IMR-90 (cell line): ENCODE measurements at regions not wholly inside any gene's neighbourhood (a gene's known extent, or its start where the extent isn't known, plus 50 kb on each side); places are given as distances from the start of the nearest gene placed in this dataset.

Experiments used
- ATAC-seq: fragments of 200-7000 bp; cut with Tn5 transposase; 2 replicates; pipeline ENCODE4 v1.9.1; 2020; ENCODE audit warnings: low read depth, mild to moderate bottlenecking, moderate library complexity
- BruUV-seq: library from RNA; stranded (reverse); fragments of 400-500 nt; replicated peaks from 2 replicates; lab custom pipeline; 2021; lab: Mats Ljungman, UMichigan
- CTCF ChIA-PET: fragments of 300-600 bp; formaldehyde crosslinking; extraction: SDS; loops from one replicate; lab custom pipeline; 2021; ENCODE audit warnings: antibody characterized with exemption; lab: Yijun Ruan, JAX
- POLR2A ChIA-PET: fragments of 300-600 bp; sonication (Branson Sonifier 250); formaldehyde crosslinking; loops from one replicate; lab custom pipeline; 2022; ENCODE audit warnings: antibody characterized with exemption; ENCODE audit not compliant: unreplicated experiment; lab: Charles Lee
- DNase-seq: peaks from one replicate; pipeline ENCODE4 v3.0.0; 2013
- H2AFZ ChIP-seq: replicated peaks from 2 replicates; pipeline ENCODE3; 2013; ENCODE audit warnings: low read length, mild to moderate bottlenecking; ENCODE audit not compliant: poor library complexity
- H2AK5ac ChIP-seq: 2 replicates; pipeline ENCODE4 v1.6.1; 2013; ENCODE audit warnings: low read depth, low read length, inconsistent platforms
- H2AK9ac ChIP-seq: replicated peaks from 2 replicates; pipeline ENCODE3; 2013; ENCODE audit warnings: mild to moderate bottlenecking, low read depth, low read length, moderate library complexity; ENCODE audit not compliant: poor library complexity
- H2BK120ac ChIP-seq: 2 replicates; pipeline ENCODE4 v1.6.1; 2013; ENCODE audit warnings: low read depth, low read length, inconsistent platforms
- H2BK15ac ChIP-seq: 3 replicates; pipeline ENCODE4 v1.6.1; 2013; ENCODE audit warnings: low read depth, low read length, inconsistent platforms
- H2BK20ac ChIP-seq: 2 replicates; pipeline ENCODE4 v1.6.1; 2013; ENCODE audit warnings: low read depth, mild to moderate bottlenecking, inconsistent platforms, low read length, moderate library complexity
- H2BK5ac ChIP-seq: 2 replicates; pipeline ENCODE4 v1.6.1; 2013; ENCODE audit warnings: mild to moderate bottlenecking, low read depth, low read length, inconsistent platforms; ENCODE audit not compliant: poor library complexity, severe bottlenecking
- H3K14ac ChIP-seq: replicated peaks from 2 replicates; pipeline ENCODE4 v1.6.1; 2013; ENCODE audit warnings: low read depth, low read length, inconsistent platforms
- H3K18ac ChIP-seq: 2 replicates; pipeline ENCODE4 v1.6.1; 2013; ENCODE audit warnings: low read depth, low read length, control low read depth
- H3K23ac ChIP-seq: 2 replicates; pipeline ENCODE4 v1.6.1; 2013; ENCODE audit warnings: low read depth, low read length, inconsistent platforms
- H3K27ac ChIP-seq: 2 replicates; pipeline ENCODE4 v1.5.1; 2013; ENCODE audit warnings: mild to moderate bottlenecking, control low read depth, low read length; ENCODE audit not compliant: insufficient read depth
- H3K27me3 ChIP-seq: 2 replicates; pipeline ENCODE4 v1.6.1; 2013; ENCODE audit warnings: low read length; ENCODE audit not compliant: control insufficient read depth, insufficient read depth
- H3K36me3 ChIP-seq: 2 replicates; pipeline ENCODE4 v1.6.1; 2013; ENCODE audit warnings: low read length, mixed read lengths; ENCODE audit not compliant: control insufficient read depth, insufficient read depth
- H3K4ac ChIP-seq: 2 replicates; pipeline ENCODE4 v1.6.1; 2013; ENCODE audit warnings: low read depth, low read length, inconsistent platforms
- H3K4me1 ChIP-seq: 2 replicates; pipeline ENCODE4 v1.6.1; 2013; ENCODE audit warnings: low read length, mixed read lengths; ENCODE audit not compliant: control insufficient read depth, insufficient read depth
- H3K4me2 ChIP-seq: 2 replicates; pipeline ENCODE4 v1.6.1; 2013; ENCODE audit warnings: low read depth, mild to moderate bottlenecking, control low read depth, low read length, moderate library complexity
- H3K4me3 ChIP-seq: 2 replicates; pipeline ENCODE4 v1.5.1; 2013; ENCODE audit warnings: low read depth, mild to moderate bottlenecking, control low read depth, low read length, moderate library complexity; ENCODE audit not compliant: insufficient read depth
- H3K56ac ChIP-seq: 2 replicates; pipeline ENCODE4 v1.6.1; 2013; ENCODE audit warnings: low read length, inconsistent platforms; ENCODE audit not compliant: insufficient read depth; ENCODE audit errors: extremely low read depth
- H3K79me1 ChIP-seq, 2 experiments: 2 replicates each; pipeline ENCODE4 v1.6.1; 2013; ENCODE audit warnings: low read length in 2 of 2, inconsistent platforms in 1 of 2, low read depth in 1 of 2
- H3K9ac ChIP-seq: 2 replicates; pipeline ENCODE4 v1.6.1; 2013; ENCODE audit warnings: low read depth, low read length, control low read depth
- H3K9me1 ChIP-seq: 2 replicates; pipeline ENCODE4 v1.6.1; 2013; ENCODE audit warnings: low read length, inconsistent platforms; ENCODE audit not compliant: insufficient read depth
- H3K9me3 ChIP-seq: 2 replicates; pipeline ENCODE4 v1.6.1; 2013; ENCODE audit warnings: low read length; ENCODE audit not compliant: control insufficient read depth, insufficient read depth
- H4K20me1 ChIP-seq: 2 replicates; pipeline ENCODE4 v1.6.1; 2013; ENCODE audit warnings: low read length, inconsistent platforms; ENCODE audit not compliant: insufficient read depth
- H4K5ac ChIP-seq: 2 replicates; pipeline ENCODE4 v1.6.1; 2013; ENCODE audit warnings: mild to moderate bottlenecking, low read depth, low read length, control low read depth
- H4K8ac ChIP-seq, 2 experiments: 2 replicates each; pipeline ENCODE4 v1.6.1; 2013; ENCODE audit warnings: low read depth in 2 of 2, low read length in 2 of 2, control low read depth in 1 of 2, inconsistent platforms in 1 of 2
- H4K91ac ChIP-seq: 2 replicates; pipeline ENCODE4 v1.6.1; 2013; ENCODE audit warnings: low read depth, low read length, inconsistent platforms; ENCODE audit not compliant: insufficient read depth
- BHLHE40 ChIP-seq: fragments of 150-350 bp; IDR thresholded peaks from 2 replicates; pipeline ENCODE4 v1.6.1; 2016; ENCODE audit warnings: mild to moderate bottlenecking, low read depth, low read length
- CEBPB ChIP-seq: IDR thresholded peaks from 2 replicates; pipeline ENCODE4 v1.6.1; 2012; ENCODE audit warnings: low read depth, low read length, improper control_type of control experiment
- CHD1 ChIP-seq: IDR thresholded peaks from 2 replicates; pipeline ENCODE4 v1.6.1; 2012; ENCODE audit warnings: low read depth, low read length, improper control_type of control experiment
- FOS ChIP-seq: fragments of 150-350 bp; IDR thresholded peaks from 2 replicates; pipeline ENCODE4 v1.6.1; 2016; ENCODE audit warnings: low read depth, low read length
- MAZ ChIP-seq: IDR thresholded peaks from 2 replicates; pipeline ENCODE4 v1.6.1; 2012; ENCODE audit warnings: low read depth, mild to moderate bottlenecking, low read length, improper control_type of control experiment, moderate library complexity, borderline replicate concordance
- MXI1 ChIP-seq: IDR thresholded peaks from 2 replicates; pipeline ENCODE4 v1.6.1; 2012; ENCODE audit warnings: low read depth, mild to moderate bottlenecking, low read length, moderate library complexity, borderline replicate concordance
- NFE2L2 ChIP-seq: fragments of 150-350 bp; IDR thresholded peaks from 2 replicates; pipeline ENCODE4 v1.6.1; 2016; ENCODE audit warnings: low read depth, mild to moderate bottlenecking, low read length
- POLR2A ChIP-seq: IDR thresholded peaks from 2 replicates; pipeline ENCODE4 v1.6.1; 2012; ENCODE audit warnings: mild to moderate bottlenecking, low read depth, low read length
- RAD21 ChIP-seq: IDR thresholded peaks from 2 replicates; pipeline ENCODE4 v1.6.1; 2012; ENCODE audit warnings: low read length, improper control_type of control experiment
- RCOR1 ChIP-seq: IDR thresholded peaks from 2 replicates; pipeline ENCODE4 v1.6.1; 2012; ENCODE audit warnings: mild to moderate bottlenecking, low read length, improper control_type of control experiment; ENCODE audit not compliant: insufficient replicate concordance
- RFX5 ChIP-seq: IDR thresholded peaks from 2 replicates; pipeline ENCODE4 v1.8.0; 2012; ENCODE audit warnings: low read depth, mild to moderate bottlenecking, low read length, moderate library complexity
- SMC3 ChIP-seq: fragments of 150-350 bp; IDR thresholded peaks from 2 replicates; pipeline ENCODE4 v1.6.1; 2016; ENCODE audit warnings: low read depth, mild to moderate bottlenecking, antibody characterized with exemption, low read length, moderate library complexity
- WGBS, 2 experiments: methylation state at CpG; one replicate each; pipeline versions ENCODE4 v1.1.5 to v1.1.7; 2013; ENCODE audit warnings: missing lambda C conversion rate in 2 of 2; ENCODE audit not compliant: insufficient read length in 1 of 2; ENCODE audit errors: extremely low coverage in 2 of 2; 5-methylcytosine and 5-hydroxymethylcytosine counted together
- dilution Hi-C: fragments of 300-500 bp; cut with HindIII; formaldehyde crosslinking; loops from one replicate; pipeline ENCODE4 v1.14.3; 2018; ENCODE audit warnings: low sequenced_read_pairs; ENCODE audit not compliant: unreplicated experiment
- in situ Hi-C: fragments of 300-500 bp; cut with MboI; formaldehyde crosslinking; loops from 3 replicates; pipeline ENCODE4 v1.14.3; 2019; ENCODE audit warnings: low sequenced_read_pairs, inconsistent platforms, mixed read lengths
- intact Hi-C: fragments of 100-400 bp; cut with micrococcal nuclease; formaldehyde crosslinking; loops from 2 replicates; pipeline ENCODE4 v1.10.0; 2022
- TF ChIP-seq, protein P1 (sequence below): fragments of 150-350 bp; IDR thresholded peaks from 2 replicates; pipeline ENCODE4 v1.6.1; 2017; ENCODE audit warnings: mild to moderate bottlenecking, antibody characterized with exemption, low read length, low read depth
- TF ChIP-seq, protein P2 (sequence below): fragments of 150-350 bp; IDR thresholded peaks from 2 replicates; pipeline ENCODE4 v1.6.1; 2016; ENCODE audit warnings: low read depth, mild to moderate bottlenecking, low read length, moderate library complexity, borderline replicate concordance

DNA sequence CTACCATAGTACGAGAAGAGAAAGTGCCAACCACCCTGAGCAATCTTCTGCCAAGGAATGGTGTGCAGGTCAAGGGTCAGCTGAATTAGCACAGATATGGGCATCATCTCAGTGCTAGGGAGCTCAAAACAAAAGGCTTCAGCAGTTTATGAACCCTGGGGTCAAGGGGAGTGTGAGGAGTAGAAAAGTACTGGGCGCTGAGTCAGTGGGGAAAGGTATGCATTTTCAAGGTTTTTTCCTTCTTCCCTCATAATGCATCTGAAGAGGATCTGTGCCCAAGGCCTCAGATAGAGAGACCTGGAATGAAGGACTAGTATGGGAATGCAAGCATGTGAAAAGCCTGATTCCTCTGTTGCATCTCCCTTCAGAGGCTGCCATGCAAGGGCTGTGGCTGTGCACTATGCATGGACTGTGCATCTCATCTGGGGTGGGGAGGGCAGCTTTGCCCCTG lies 81.7 kb downstream of the PERP start:
- no peak overlapping the region for H2BK15ac ChIP-seq
- H4K20me1 ChIP-seq: no peaks in the 10 kb centered on the region
- no peaks in the 10 kb centered on the region for H3K4me1 ChIP-seq
- BruUV-seq: no TSS peak
- no peak overlapping the region for H3K4me3 ChIP-seq
- H2AK9ac ChIP-seq: no peak overlapping the region
- no peak overlapping the region for H2BK20ac ChIP-seq
- TF ChIP-seq BHLHE40: no peak
- TF ChIP-seq MAZ: no peak
- TF ChIP-seq RCOR1: no peak
- TF ChIP-seq MXI1: no peak
- no peak for TF ChIP-seq NFE2L2
- TF ChIP-seq SMC3: no peak
- TF ChIP-seq CHD1: no peak
- TF ChIP-seq CEBPB: no peak
- TF ChIP-seq, protein P1, sequence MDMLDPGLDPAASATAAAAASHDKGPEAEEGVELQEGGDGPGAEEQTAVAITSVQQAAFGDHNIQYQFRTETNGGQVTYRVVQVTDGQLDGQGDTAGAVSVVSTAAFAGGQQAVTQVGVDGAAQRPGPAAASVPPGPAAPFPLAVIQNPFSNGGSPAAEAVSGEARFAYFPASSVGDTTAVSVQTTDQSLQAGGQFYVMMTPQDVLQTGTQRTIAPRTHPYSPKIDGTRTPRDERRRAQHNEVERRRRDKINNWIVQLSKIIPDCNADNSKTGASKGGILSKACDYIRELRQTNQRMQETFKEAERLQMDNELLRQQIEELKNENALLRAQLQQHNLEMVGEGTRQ: no peak
- TF ChIP-seq, protein P2, sequence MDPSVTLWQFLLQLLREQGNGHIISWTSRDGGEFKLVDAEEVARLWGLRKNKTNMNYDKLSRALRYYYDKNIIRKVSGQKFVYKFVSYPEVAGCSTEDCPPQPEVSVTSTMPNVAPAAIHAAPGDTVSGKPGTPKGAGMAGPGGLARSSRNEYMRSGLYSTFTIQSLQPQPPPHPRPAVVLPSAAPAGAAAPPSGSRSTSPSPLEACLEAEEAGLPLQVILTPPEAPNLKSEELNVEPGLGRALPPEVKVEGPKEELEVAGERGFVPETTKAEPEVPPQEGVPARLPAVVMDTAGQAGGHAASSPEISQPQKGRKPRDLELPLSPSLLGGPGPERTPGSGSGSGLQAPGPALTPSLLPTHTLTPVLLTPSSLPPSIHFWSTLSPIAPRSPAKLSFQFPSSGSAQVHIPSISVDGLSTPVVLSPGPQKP: no peak
- no peak for TF ChIP-seq POLR2A
- no peak for TF ChIP-seq RFX5
- no peak for TF ChIP-seq RAD21
- TF ChIP-seq FOS: no peak
- no peak overlapping the region for H3K27ac ChIP-seq
- WGBS, 2 experiments: no CpG with 5 or more reads among the region's 2 CpGs
- CTCF ChIA-PET: interaction anchor here (0.7 kb wide), 1 partner anchor 10 kb away, joined by 3 read pairs; no protein-coding TSS in a partner anchor
- H3K36me3 ChIP-seq: no peaks in the 10 kb centered on the region
- no peak overlapping the region for H2AK5ac ChIP-seq
- intact Hi-C loops (no loop called here), dilution Hi-C loops (no loop called here), in situ Hi-C loops (no loop called here)
- no peak overlapping the region for H3K14ac ChIP-seq
- H3K79me1 ChIP-seq: no peaks in the 10 kb centered on the region
- no peak overlapping the region for H2BK5ac ChIP-seq
- peaks cover 11% of the 10 kb centered on the region for H3K27me3 ChIP-seq
- no peak overlapping the region for H2AFZ ChIP-seq
- H3K9me1 ChIP-seq: no peaks in the 10 kb centered on the region
- H4K8ac ChIP-seq: no peak overlapping the region
- POLR2A ChIA-PET: no interaction called here
- ATAC-seq (no peak), DNase-seq (no peak)
- no peak overlapping the region for H3K18ac ChIP-seq
- no peak overlapping the region for H3K56ac ChIP-seq
- no peak overlapping the region for H3K4me2 ChIP-seq
- H3K9me3 ChIP-seq: no peaks in the 10 kb centered on the region
- H2BK120ac ChIP-seq: no peak overlapping the region
- no peak overlapping the region for H3K23ac ChIP-seq
- H3K9ac ChIP-seq: no peak overlapping the region
- H3K4ac ChIP-seq: no peak overlapping the region
- no peak overlapping the region for H4K5ac ChIP-seq
- no peak overlapping the region for H4K91ac ChIP-seq
